ENCODE measurements at regions not wholly inside any gene's neighbourhood (a gene's known extent, or its start where the extent isn't known, plus 50 kb on each side); places are given as distances from the start of the nearest gene placed in this dataset.

GRCh38 chr4:154035341-154035740, 246.5 kb upstream of the SFRP2 start:
- no peaks in the 10 kb centered on the region for H3K4me1 ChIP-seq
- TF ChIP-seq EP300 (IDR thresholded peaks at IDR 0.05) = no peak
- no peak for TF ChIP-seq POLR2AphosphoS5 (IDR thresholded peaks at IDR 0.05)
- TF ChIP-seq POLR2A (IDR thresholded peaks at IDR 0.05) = no peak
- no peak overlapping the region for H3K27ac ChIP-seq
- H3K27me3 ChIP-seq = no peaks in the 10 kb centered on the region
- H3K4me3 ChIP-seq = no peak overlapping the region
- H3K36me3 ChIP-seq = no peaks in the 10 kb centered on the region
- no peak for DNase-seq
- intact Hi-C loops (cut with DNase I) = no loop called here
- WGBS, 2 donors = 70 to 84% methylated on average over 1 of the region's 1 CpG
- H3K9me3 ChIP-seq = peaks cover 0 to 1% (median 0%) of the 10 kb centered on the region in 4 donors

GRCh38 chr4:154033921-154034320, 245.0 kb upstream of the SFRP2 start:
- intact Hi-C loops (cut with DNase I) = no loop called here
- no peak overlapping the region for H3K27ac ChIP-seq
- H3K27me3 ChIP-seq = no peaks in the 10 kb centered on the region
- no peak for TF ChIP-seq EP300 (IDR thresholded peaks at IDR 0.05)
- TF ChIP-seq POLR2AphosphoS5 (IDR thresholded peaks at IDR 0.05) = no peak
- no peak for TF ChIP-seq POLR2A (IDR thresholded peaks at IDR 0.05)
- TF ChIP-seq CTCF (IDR thresholded peaks at IDR 0.05) = no peak
- no peak overlapping the region for H3K4me3 ChIP-seq
- 62 to 77% methylated on average over 3 of the region's 3 CpGs for WGBS, 2 donors
- DNase-seq = no peak
- peaks cover 0 to 1% (median 0%) of the 10 kb centered on the region in 4 donors for H3K9me3 ChIP-seq
- H3K36me3 ChIP-seq = no peaks in the 10 kb centered on the region
- no peaks in the 10 kb centered on the region for H3K4me1 ChIP-seq

- DNase-seq = no peak
- Histone ChIP-seq H3K4me1 (no peaks in the 10 kb centered on the region), H3K27ac (no peak overlapping the region), H3K9me3 (peaks cover 0 to 1% (median 0%) of the 10 kb centered on the region in 4 donors), H3K27me3 (no peaks in the 10 kb centered on the region), H3K4me3 (no peak overlapping the region), H3K36me3 (no peaks in the 10 kb centered on the region)
- intact Hi-C loops (cut with DNase I) = no loop called here
- WGBS, 2 donors = 92 to 96% methylated on average over 3 of the region's 3 CpGs
- no peak for TF ChIP-seq EP300 (IDR thresholded peaks at IDR 0.05)
- no peak for TF ChIP-seq POLR2AphosphoS5 (IDR thresholded peaks at IDR 0.05)
These were observed 244.0 kb upstream of the SFRP2 start for GRCh38 chr4:154032914-154033313.

- H3K9me3 ChIP-seq = peaks cover 0 to 1% (median 0%) of the 10 kb centered on the region in 4 donors
- TF ChIP-seq POLR2A (IDR thresholded peaks at IDR 0.05) (no peak), CTCF (IDR thresholded peaks at IDR 0.05) (no peak), EP300 (IDR thresholded peaks at IDR 0.05) (no peak), POLR2AphosphoS5 (IDR thresholded peaks at IDR 0.05) (no peak)
- WGBS, 2 donors = 8 to 32% methylated on average over 2 of the region's 2 CpGs
- H3K27ac ChIP-seq = no peak overlapping the region
- no peaks in the 10 kb centered on the region for H3K27me3 ChIP-seq
- DNase-seq = no peak
- no peaks in the 10 kb centered on the region for H3K4me1 ChIP-seq
- intact Hi-C loops (cut with DNase I) = no loop called here
- no peaks in the 10 kb centered on the region for H3K36me3 ChIP-seq
- H3K4me3 ChIP-seq = no peak overlapping the region
These were observed 241.9 kb upstream of the SFRP2 start for GRCh38 chr4:154030746-154031145.

GRCh38 chr4:154030152-154030551, 241.3 kb upstream of the SFRP2 start:
- H3K27me3 ChIP-seq = no peaks in the 10 kb centered on the region
- no peaks in the 10 kb centered on the region for H3K36me3 ChIP-seq
- H3K4me1 ChIP-seq = no peaks in the 10 kb centered on the region
- no peak overlapping the region for H3K4me3 ChIP-seq
- no peak for DNase-seq
- intact Hi-C loops (cut with DNase I) = no loop called here
- 36 to 79% methylated on average over 2 of the region's 2 CpGs for WGBS, 2 donors
- no peak overlapping the region for H3K27ac ChIP-seq
- H3K9me3 ChIP-seq = peaks cover 0 to 1% (median 0%) of the 10 kb centered on the region in 4 donors
- TF ChIP-seq EP300 (IDR thresholded peaks at IDR 0.05) = no peak
- no peak for TF ChIP-seq POLR2AphosphoS5 (IDR thresholded peaks at IDR 0.05)
- no peak for TF ChIP-seq POLR2A (IDR thresholded peaks at IDR 0.05)
- no peak for TF ChIP-seq CTCF (IDR thresholded peaks at IDR 0.05)

GRCh38 chr4:154029171-154029570, 240.3 kb upstream of the SFRP2 start:
- H3K27ac ChIP-seq = no peak overlapping the region
- H3K27me3 ChIP-seq = no peaks in the 10 kb centered on the region
- H3K4me1 ChIP-seq = no peaks in the 10 kb centered on the region
- H3K36me3 ChIP-seq = no peaks in the 10 kb centered on the region
- no peak for DNase-seq
- peaks cover 0 to 1% (median 0%) of the 10 kb centered on the region in 4 donors for H3K9me3 ChIP-seq
- no peak overlapping the region for H3K4me3 ChIP-seq
- intact Hi-C loops (cut with DNase I) = no loop called here
- WGBS, 2 donors = 79 to 92% methylated on average over 2 of the region's 2 CpGs
- no peak for TF ChIP-seq POLR2A (IDR thresholded peaks at IDR 0.05)
- TF ChIP-seq CTCF (IDR thresholded peaks at IDR 0.05) = no peak

All from sigmoid colon (tissue), 6 donors.